Body of pancreas (tissue), 4 donors: ENCODE measurements at regions not wholly inside any gene's neighbourhood (a gene's known extent, or its start where the extent isn't known, plus 50 kb on each side); places are given as distances from the start of the nearest gene placed in this dataset.

Experiments used
- CTCF ChIP-seq, 7 experiments: fragments of 450-650 bp in 4 of 7; fragments of 200-600 bp in 3 of 7; sonication (generic) in 3 of 7; IDR thresholded peaks; one replicate each; pipeline ENCODE4 v1.5.1; 2016 to 2019; ENCODE audit warnings: antibody characterized with exemption in 7 of 7
- POLR2A ChIP-seq, 3 donors: fragments of 450-650 bp; IDR thresholded peaks; one replicate each; pipeline ENCODE4 v1.6.1; 2016; ENCODE audit warnings: antibody characterized with exemption in 3 of 3, mild to moderate bottlenecking in 2 of 3

DNA sequence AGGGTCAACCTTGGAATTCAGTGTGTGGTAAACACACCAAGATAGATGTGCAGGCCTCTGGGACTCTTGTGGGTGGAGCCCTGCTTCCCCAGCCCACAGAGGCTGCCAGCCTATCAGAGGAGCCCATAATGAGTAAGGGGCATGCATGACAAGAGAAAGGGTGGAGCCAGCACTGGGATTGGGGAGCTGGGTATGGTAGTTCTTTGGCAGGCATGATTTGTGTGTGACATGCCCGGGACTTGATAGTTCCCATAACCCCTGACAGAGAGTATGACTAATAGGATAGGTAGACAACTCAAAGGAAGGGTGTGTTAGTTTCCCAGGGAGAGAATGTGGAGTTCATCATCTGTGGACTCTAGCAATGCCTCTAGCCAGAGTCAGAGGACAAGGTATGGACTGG lies 143.0 kb downstream of the EMP1 start:
- no peak for TF ChIP-seq POLR2A (IDR thresholded peaks at IDR 0.05)
- TF ChIP-seq CTCF (IDR thresholded peaks at IDR 0.05) = no peak
